ENCODE measurements at regions not wholly inside any gene's neighbourhood (a gene's known extent, or its start where the extent isn't known, plus 50 kb on each side); places are given as distances from the start of the nearest gene placed in this dataset.

DNA sequence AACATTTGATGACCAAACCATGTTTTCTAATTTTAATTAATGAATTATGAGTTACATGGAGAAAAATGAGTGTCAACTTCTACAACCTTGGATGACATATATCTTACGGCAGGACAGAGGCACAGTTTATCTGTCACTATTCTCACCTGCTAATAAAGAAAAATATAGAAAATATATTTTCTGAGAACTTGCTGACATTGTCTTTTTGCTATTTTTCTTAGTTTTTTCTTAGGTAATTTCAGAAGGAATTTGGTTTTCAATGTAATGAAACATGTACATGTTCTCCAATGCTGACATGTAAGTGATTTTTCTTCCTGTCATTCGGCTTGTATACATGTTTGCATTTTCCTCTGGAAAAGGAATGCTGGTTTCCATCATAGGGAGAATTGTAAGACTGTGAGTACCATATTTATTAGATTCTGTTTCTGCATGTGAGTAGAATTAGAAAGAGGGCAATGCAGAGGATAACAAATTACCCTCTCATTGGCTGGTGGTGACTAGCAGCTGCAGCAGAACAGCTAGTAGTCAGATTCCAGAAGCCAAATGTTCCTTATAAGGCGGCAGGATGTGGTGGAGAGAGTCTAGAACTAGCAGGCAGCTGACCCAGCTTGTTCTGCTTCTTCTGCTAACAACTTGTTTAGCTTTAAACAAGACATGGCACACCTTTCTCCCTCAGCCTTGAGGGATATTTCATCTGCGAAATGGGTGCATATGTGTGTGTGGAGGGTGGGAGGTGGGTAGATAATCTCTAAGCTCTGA lies 132.8 kb upstream of the SPACA1 start:
- TF ChIP-seq, protein P1, sequence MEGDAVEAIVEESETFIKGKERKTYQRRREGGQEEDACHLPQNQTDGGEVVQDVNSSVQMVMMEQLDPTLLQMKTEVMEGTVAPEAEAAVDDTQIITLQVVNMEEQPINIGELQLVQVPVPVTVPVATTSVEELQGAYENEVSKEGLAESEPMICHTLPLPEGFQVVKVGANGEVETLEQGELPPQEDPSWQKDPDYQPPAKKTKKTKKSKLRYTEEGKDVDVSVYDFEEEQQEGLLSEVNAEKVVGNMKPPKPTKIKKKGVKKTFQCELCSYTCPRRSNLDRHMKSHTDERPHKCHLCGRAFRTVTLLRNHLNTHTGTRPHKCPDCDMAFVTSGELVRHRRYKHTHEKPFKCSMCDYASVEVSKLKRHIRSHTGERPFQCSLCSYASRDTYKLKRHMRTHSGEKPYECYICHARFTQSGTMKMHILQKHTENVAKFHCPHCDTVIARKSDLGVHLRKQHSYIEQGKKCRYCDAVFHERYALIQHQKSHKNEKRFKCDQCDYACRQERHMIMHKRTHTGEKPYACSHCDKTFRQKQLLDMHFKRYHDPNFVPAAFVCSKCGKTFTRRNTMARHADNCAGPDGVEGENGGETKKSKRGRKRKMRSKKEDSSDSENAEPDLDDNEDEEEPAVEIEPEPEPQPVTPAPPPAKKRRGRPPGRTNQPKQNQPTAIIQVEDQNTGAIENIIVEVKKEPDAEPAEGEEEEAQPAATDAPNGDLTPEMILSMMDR (IDR thresholded peaks at IDR 0.05): no peak
- no peak for TF ChIP-seq POLR2A (IDR thresholded peaks at IDR 0.05)

All from thyroid gland (tissue), 4 donors.